ENCODE measurements at regions not wholly inside any gene's neighbourhood (a gene's known extent, or its start where the extent isn't known, plus 50 kb on each side); places are given as distances from the start of the nearest gene placed in this dataset.

DNA sequence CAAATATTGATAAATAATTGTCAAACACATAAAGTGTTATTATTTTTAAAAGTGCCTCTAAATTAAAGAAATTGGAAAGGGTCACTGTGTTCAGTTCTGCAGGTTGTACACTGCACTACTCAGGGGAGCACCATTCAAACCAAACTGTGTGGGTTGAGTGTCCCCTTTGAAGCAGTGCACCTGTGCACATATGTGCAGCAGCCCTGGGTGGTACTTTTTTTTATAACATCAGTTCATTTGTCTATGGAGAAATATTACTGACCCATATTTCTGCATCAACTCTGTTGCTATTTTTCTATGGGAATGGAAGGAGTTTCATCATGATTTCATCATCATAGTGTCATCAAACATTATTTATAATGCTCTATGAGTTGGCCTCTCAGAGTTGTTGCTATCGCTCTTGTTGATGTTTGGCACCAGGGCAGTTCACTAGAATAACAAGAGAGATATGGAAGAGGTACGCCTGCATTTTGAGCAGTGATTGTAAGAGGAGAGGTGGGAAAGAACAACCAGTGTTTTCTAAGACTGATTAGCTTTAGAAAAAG lies 457.6 kb downstream of the TFAP2A start:
- Mint-ChIP-seq H3K36me3 (ENCODE audit: insufficient read depth, unreplicated experiment) (no peaks in the 10 kb centered on the region), H3K9me3 (ENCODE audit: low read depth, unreplicated experiment) (peaks cover 2% of the 10 kb centered on the region), H3K4me1 (ENCODE audit: low read depth, unreplicated experiment) (no peaks in the 10 kb centered on the region), H3K27ac (ENCODE audit: unreplicated experiment) (no peak overlapping the region), H3K4me3 (ENCODE audit: low read depth, unreplicated experiment) (no peak overlapping the region), H3K27me3 (ENCODE audit: unreplicated experiment) (no peaks in the 10 kb centered on the region)
- TF ChIP-seq, protein P1, sequence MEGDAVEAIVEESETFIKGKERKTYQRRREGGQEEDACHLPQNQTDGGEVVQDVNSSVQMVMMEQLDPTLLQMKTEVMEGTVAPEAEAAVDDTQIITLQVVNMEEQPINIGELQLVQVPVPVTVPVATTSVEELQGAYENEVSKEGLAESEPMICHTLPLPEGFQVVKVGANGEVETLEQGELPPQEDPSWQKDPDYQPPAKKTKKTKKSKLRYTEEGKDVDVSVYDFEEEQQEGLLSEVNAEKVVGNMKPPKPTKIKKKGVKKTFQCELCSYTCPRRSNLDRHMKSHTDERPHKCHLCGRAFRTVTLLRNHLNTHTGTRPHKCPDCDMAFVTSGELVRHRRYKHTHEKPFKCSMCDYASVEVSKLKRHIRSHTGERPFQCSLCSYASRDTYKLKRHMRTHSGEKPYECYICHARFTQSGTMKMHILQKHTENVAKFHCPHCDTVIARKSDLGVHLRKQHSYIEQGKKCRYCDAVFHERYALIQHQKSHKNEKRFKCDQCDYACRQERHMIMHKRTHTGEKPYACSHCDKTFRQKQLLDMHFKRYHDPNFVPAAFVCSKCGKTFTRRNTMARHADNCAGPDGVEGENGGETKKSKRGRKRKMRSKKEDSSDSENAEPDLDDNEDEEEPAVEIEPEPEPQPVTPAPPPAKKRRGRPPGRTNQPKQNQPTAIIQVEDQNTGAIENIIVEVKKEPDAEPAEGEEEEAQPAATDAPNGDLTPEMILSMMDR (IDR thresholded peaks at IDR 0.05; ENCODE audit: unreplicated experiment): no peak
- intact Hi-C loops (cut with micrococcal nuclease; ENCODE audit: unreplicated experiment): no loop called here
- no peak for DNase-seq
- no TSS peak for BruUV-seq (replicated peaks)
- CTCF ChIA-PET: no interaction called here

DNA sequence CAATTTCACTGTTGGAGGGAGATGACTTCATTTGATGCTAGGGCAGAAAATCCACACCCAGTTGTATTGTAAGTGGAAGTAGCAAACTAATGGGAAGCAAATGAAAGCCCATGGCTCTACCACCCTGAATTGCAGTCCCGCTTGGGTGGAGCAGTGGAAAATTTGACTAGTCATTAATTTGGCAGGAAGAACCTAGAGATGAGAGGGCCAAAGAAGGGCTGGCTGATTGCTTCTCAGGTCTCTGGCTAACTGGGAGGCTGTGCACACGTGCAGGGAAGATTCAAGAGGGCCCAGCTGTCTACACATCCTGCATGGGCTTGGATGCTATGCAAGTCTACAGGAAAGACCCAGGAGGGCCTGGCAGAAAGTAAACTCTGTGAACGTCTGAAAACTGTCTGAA lies 466.2 kb downstream of the TFAP2A start:
- no peaks in the 10 kb centered on the region for H3K4me1 Mint-ChIP-seq (ENCODE audit: low read depth, unreplicated experiment)
- TF ChIP-seq, protein P1 (IDR thresholded peaks at IDR 0.05; ENCODE audit: unreplicated experiment): no peak

DNA sequence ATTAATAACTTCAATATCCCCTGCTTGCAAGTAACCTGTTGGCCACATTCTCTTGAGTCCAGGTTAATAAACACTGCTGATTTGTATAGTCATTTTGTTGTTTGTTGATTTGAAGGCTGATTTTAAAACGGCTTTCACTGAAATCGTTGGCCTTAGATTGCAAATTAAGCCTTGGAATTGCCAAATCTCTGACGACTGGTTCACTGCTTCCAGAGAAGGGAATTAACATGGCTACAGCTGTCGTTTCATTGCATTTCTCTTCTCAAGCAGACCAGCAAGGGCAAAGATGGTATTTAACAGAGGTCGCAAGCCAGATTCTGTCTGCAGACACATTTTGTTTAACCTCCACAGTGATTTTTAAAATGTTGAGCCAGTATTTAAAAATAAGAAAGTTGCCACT lies 470.9 kb downstream of the TFAP2A start:
- no peaks in the 10 kb centered on the region for H3K27me3 Mint-ChIP-seq (ENCODE audit: unreplicated experiment)
- H3K4me3 Mint-ChIP-seq (ENCODE audit: low read depth, unreplicated experiment): no peak overlapping the region
- H3K4me1 Mint-ChIP-seq (ENCODE audit: low read depth, unreplicated experiment): no peaks in the 10 kb centered on the region
- peaks cover 6% of the 10 kb centered on the region for H3K9me3 Mint-ChIP-seq (ENCODE audit: low read depth, unreplicated experiment)
- CTCF ChIA-PET: no interaction called here
- no TSS peak for BruUV-seq (replicated peaks)
- no peaks in the 10 kb centered on the region for H3K36me3 Mint-ChIP-seq (ENCODE audit: insufficient read depth, unreplicated experiment)
- intact Hi-C loops (cut with micrococcal nuclease; ENCODE audit: unreplicated experiment): no loop called here
- no peak overlapping the region for H3K27ac Mint-ChIP-seq (ENCODE audit: unreplicated experiment)
- no peak for DNase-seq
- TF ChIP-seq, protein P1 (IDR thresholded peaks at IDR 0.05; ENCODE audit: unreplicated experiment): no peak

More for the DNA sequence above, 466.2 kb downstream of the TFAP2A start:
- Mint-ChIP-seq H3K4me3 (ENCODE audit: low read depth, unreplicated experiment) (no peak overlapping the region), H3K27me3 (ENCODE audit: unreplicated experiment) (no peaks in the 10 kb centered on the region), H3K36me3 (ENCODE audit: insufficient read depth, unreplicated experiment) (no peaks in the 10 kb centered on the region), H3K9me3 (ENCODE audit: low read depth, unreplicated experiment) (peaks cover 3% of the 10 kb centered on the region), H3K27ac (ENCODE audit: unreplicated experiment) (no peak overlapping the region)
- intact Hi-C loops (cut with micrococcal nuclease; ENCODE audit: unreplicated experiment): no loop called here
- no TSS peak for BruUV-seq (replicated peaks)
- no peak for DNase-seq
- CTCF ChIA-PET: no interaction called here

DNA sequence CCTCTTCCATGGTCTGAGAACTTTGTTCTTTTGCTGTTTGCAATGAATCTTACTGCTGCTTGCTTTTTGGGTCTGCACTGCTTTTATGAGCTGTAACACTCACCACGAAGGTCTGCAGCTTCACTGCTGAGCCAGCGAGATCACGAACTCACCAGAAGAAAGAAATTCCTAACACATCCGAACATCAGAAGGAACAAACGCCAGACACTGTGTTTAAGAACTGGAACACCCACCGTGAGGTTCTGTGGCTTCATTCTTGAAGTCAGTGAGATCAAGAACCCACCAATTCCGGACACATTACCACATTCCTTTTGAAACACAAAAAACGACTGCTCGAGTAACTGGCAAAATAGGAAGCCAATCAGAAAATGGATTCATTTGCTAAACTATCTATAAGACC lies 471.8 kb downstream of the TFAP2A start:
- DNase-seq: no peak
- intact Hi-C loops (cut with micrococcal nuclease; ENCODE audit: unreplicated experiment): no loop called here
- TF ChIP-seq, protein P1 (IDR thresholded peaks at IDR 0.05; ENCODE audit: unreplicated experiment): no peak
- no peaks in the 10 kb centered on the region for H3K4me1 Mint-ChIP-seq (ENCODE audit: low read depth, unreplicated experiment)
- no peak overlapping the region for H3K4me3 Mint-ChIP-seq (ENCODE audit: low read depth, unreplicated experiment)
- CTCF ChIA-PET: no interaction called here
- H3K36me3 Mint-ChIP-seq (ENCODE audit: insufficient read depth, unreplicated experiment): no peaks in the 10 kb centered on the region
- peaks cover 6% of the 10 kb centered on the region for H3K9me3 Mint-ChIP-seq (ENCODE audit: low read depth, unreplicated experiment)
- no peaks in the 10 kb centered on the region for H3K27me3 Mint-ChIP-seq (ENCODE audit: unreplicated experiment)
- H3K27ac Mint-ChIP-seq (ENCODE audit: unreplicated experiment): no peak overlapping the region
- BruUV-seq (replicated peaks): no TSS peak
